ENCODE measurements at regions not wholly inside any gene's neighbourhood (a gene's known extent, or its start where the extent isn't known, plus 50 kb on each side); places are given as distances from the start of the nearest gene placed in this dataset.

GRCh38 chr9:107571148-107571547 lies 81.6 kb upstream of the KLF4 start:
- TF ChIP-seq FOS (IDR thresholded peaks at IDR 0.05; ENCODE audit: borderline replicate concordance, insufficient read depth, low read length) (no peak), MYC (IDR thresholded peaks at IDR 0.05; ENCODE audit: low read depth, low read length) (no peak), EZH2 (IDR thresholded peaks at IDR 0.05; ENCODE audit: borderline replicate concordance, low read depth, low read length, severe bottlenecking) (no peak), JUN (IDR thresholded peaks at IDR 0.05; ENCODE audit: borderline replicate concordance, insufficient read depth, insufficient read length, low read depth) (no peak), POLR2AphosphoS5 (IDR thresholded peaks at IDR 0.05; ENCODE audit: insufficient read depth, low read depth, low read length) (no peak), POLR2A (IDR thresholded peaks at IDR 0.05; ENCODE audit: low read depth, low read length) (no peak), GATA2 (IDR thresholded peaks at IDR 0.05; ENCODE audit: insufficient read depth, insufficient read length, low read depth, low read length) (no peak)
- TF ChIP-seq, protein P1, sequence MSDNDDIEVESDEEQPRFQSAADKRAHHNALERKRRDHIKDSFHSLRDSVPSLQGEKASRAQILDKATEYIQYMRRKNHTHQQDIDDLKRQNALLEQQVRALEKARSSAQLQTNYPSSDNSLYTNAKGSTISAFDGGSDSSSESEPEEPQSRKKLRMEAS (IDR thresholded peaks at IDR 0.05; ENCODE audit: insufficient read depth, insufficient read length) = no peak
- TF ChIP-seq, protein P2, sequence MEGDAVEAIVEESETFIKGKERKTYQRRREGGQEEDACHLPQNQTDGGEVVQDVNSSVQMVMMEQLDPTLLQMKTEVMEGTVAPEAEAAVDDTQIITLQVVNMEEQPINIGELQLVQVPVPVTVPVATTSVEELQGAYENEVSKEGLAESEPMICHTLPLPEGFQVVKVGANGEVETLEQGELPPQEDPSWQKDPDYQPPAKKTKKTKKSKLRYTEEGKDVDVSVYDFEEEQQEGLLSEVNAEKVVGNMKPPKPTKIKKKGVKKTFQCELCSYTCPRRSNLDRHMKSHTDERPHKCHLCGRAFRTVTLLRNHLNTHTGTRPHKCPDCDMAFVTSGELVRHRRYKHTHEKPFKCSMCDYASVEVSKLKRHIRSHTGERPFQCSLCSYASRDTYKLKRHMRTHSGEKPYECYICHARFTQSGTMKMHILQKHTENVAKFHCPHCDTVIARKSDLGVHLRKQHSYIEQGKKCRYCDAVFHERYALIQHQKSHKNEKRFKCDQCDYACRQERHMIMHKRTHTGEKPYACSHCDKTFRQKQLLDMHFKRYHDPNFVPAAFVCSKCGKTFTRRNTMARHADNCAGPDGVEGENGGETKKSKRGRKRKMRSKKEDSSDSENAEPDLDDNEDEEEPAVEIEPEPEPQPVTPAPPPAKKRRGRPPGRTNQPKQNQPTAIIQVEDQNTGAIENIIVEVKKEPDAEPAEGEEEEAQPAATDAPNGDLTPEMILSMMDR (IDR thresholded peaks at IDR 0.05; ENCODE audit: extremely low read depth in 1 of 2, insufficient read depth in 1 of 2, low read depth in 1 of 2, low read length in 2 of 2) = no peak
- Histone ChIP-seq H2AFZ (ENCODE audit: low read depth, low read length) (no peak overlapping the region), H3K4me1 (ENCODE audit: control insufficient read depth, extremely low read depth, insufficient read depth, low read length) (peaks cover 5% of the 10 kb centered on the region), H3K36me3 (ENCODE audit: control insufficient read depth in 2 of 2, extremely low read depth in 1 of 2, insufficient read depth in 2 of 2, low read length in 2 of 2) (no peaks in the 10 kb centered on the region), H3K9me1 (replicated peaks; ENCODE audit: control insufficient read depth, extremely low read depth, insufficient read depth, low read length) (no peaks in the 10 kb centered on the region), H3K9me3 (replicated peaks; ENCODE audit: control insufficient read depth, insufficient read depth, low read length) (no peaks in the 10 kb centered on the region), H3K27ac (ENCODE audit: insufficient read depth, low read depth, low read length) (no peak overlapping the region), H3K9ac (replicated peaks; ENCODE audit: extremely low read depth, insufficient read depth, low read length) (no peak overlapping the region), H3K4me2 (ENCODE audit: insufficient read depth, low read length) (no peak overlapping the region), H3K27me3 (ENCODE audit: control insufficient read depth in 2 of 2, insufficient read depth in 2 of 2, low read length in 2 of 2) (no peaks in the 10 kb centered on the region), H3K79me2 (ENCODE audit: control insufficient read depth, insufficient read depth, low read length) (no peaks in the 10 kb centered on the region), H3K4me3 (replicated peaks in 1 of 3; ENCODE audit: insufficient read depth in 1 of 3, low read depth in 1 of 3, low read length in 3 of 3) (no peak overlapping the region), H4K20me1 (replicated peaks; ENCODE audit: control insufficient read depth, extremely low read depth, insufficient read depth, low read length) (no peaks in the 10 kb centered on the region)
- intact Hi-C loops (cut with micrococcal nuclease) (no loop called here), dilution Hi-C loops (cut with MboI; ENCODE audit: extremely low pct_ligation_motif_present, low sequenced_read_pairs) (no loop called here)
- ChIA-PET CTCF (interaction anchor here (0.8 to 1.2 kb wide), 2 partner anchors 14 to 17 kb away, joined by 3 to 4 read pairs; no protein-coding TSS in a partner anchor), POLR2A (interaction anchor here (0.6 kb wide), 1 partner anchor 36 kb away, joined by 3 read pairs; no protein-coding TSS in a partner anchor)
- no peak for DNase-seq (ENCODE audit: low read depth, low spot score)
- BruUV-seq (replicated peaks) = no TSS peak
- no peak for FAIRE-seq

All from endothelial cell of umbilical vein (primary cell).